IMR-90 (cell line): ENCODE measurements at regions not wholly inside any gene's neighbourhood (a gene's known extent, or its start where the extent isn't known, plus 50 kb on each side); places are given as distances from the start of the nearest gene placed in this dataset.

Experiments used
- ATAC-seq: fragments of 200-7000 bp; cut with Tn5 transposase; 2 replicates; pipeline ENCODE4 v1.9.1; 2020; ENCODE audit warnings: low read depth, mild to moderate bottlenecking, moderate library complexity
- BruUV-seq: library from RNA; stranded (reverse); fragments of 400-500 nt; replicated peaks from 2 replicates; lab custom pipeline; 2021; lab: Mats Ljungman, UMichigan
- CTCF ChIA-PET: fragments of 300-600 bp; formaldehyde crosslinking; extraction: SDS; loops from one replicate; lab custom pipeline; 2021; ENCODE audit warnings: antibody characterized with exemption; lab: Yijun Ruan, JAX
- POLR2A ChIA-PET: fragments of 300-600 bp; sonication (Branson Sonifier 250); formaldehyde crosslinking; loops from one replicate; lab custom pipeline; 2022; ENCODE audit warnings: antibody characterized with exemption; ENCODE audit not compliant: unreplicated experiment; lab: Charles Lee
- DNase-seq: peaks from one replicate; pipeline ENCODE4 v3.0.0; 2013
- H2AFZ ChIP-seq: replicated peaks from 2 replicates; pipeline ENCODE3; 2013; ENCODE audit warnings: low read length, mild to moderate bottlenecking; ENCODE audit not compliant: poor library complexity
- H2AK5ac ChIP-seq: 2 replicates; pipeline ENCODE4 v1.6.1; 2013; ENCODE audit warnings: low read depth, low read length, inconsistent platforms
- H2AK9ac ChIP-seq: replicated peaks from 2 replicates; pipeline ENCODE3; 2013; ENCODE audit warnings: mild to moderate bottlenecking, low read depth, low read length, moderate library complexity; ENCODE audit not compliant: poor library complexity
- H2BK120ac ChIP-seq: 2 replicates; pipeline ENCODE4 v1.6.1; 2013; ENCODE audit warnings: low read depth, low read length, inconsistent platforms
- H2BK15ac ChIP-seq: 3 replicates; pipeline ENCODE4 v1.6.1; 2013; ENCODE audit warnings: low read depth, low read length, inconsistent platforms
- H2BK20ac ChIP-seq: 2 replicates; pipeline ENCODE4 v1.6.1; 2013; ENCODE audit warnings: low read depth, mild to moderate bottlenecking, inconsistent platforms, low read length, moderate library complexity
- H2BK5ac ChIP-seq: 2 replicates; pipeline ENCODE4 v1.6.1; 2013; ENCODE audit warnings: mild to moderate bottlenecking, low read depth, low read length, inconsistent platforms; ENCODE audit not compliant: poor library complexity, severe bottlenecking
- H3K14ac ChIP-seq: replicated peaks from 2 replicates; pipeline ENCODE4 v1.6.1; 2013; ENCODE audit warnings: low read depth, low read length, inconsistent platforms
- H3K18ac ChIP-seq: 2 replicates; pipeline ENCODE4 v1.6.1; 2013; ENCODE audit warnings: low read depth, low read length, control low read depth
- H3K23ac ChIP-seq: 2 replicates; pipeline ENCODE4 v1.6.1; 2013; ENCODE audit warnings: low read depth, low read length, inconsistent platforms
- H3K27ac ChIP-seq: 2 replicates; pipeline ENCODE4 v1.5.1; 2013; ENCODE audit warnings: mild to moderate bottlenecking, control low read depth, low read length; ENCODE audit not compliant: insufficient read depth
- H3K27me3 ChIP-seq: 2 replicates; pipeline ENCODE4 v1.6.1; 2013; ENCODE audit warnings: low read length; ENCODE audit not compliant: control insufficient read depth, insufficient read depth
- H3K36me3 ChIP-seq: 2 replicates; pipeline ENCODE4 v1.6.1; 2013; ENCODE audit warnings: low read length, mixed read lengths; ENCODE audit not compliant: control insufficient read depth, insufficient read depth
- H3K4ac ChIP-seq: 2 replicates; pipeline ENCODE4 v1.6.1; 2013; ENCODE audit warnings: low read depth, low read length, inconsistent platforms
- H3K4me1 ChIP-seq: 2 replicates; pipeline ENCODE4 v1.6.1; 2013; ENCODE audit warnings: low read length, mixed read lengths; ENCODE audit not compliant: control insufficient read depth, insufficient read depth
- H3K4me2 ChIP-seq: 2 replicates; pipeline ENCODE4 v1.6.1; 2013; ENCODE audit warnings: low read depth, mild to moderate bottlenecking, control low read depth, low read length, moderate library complexity
- H3K4me3 ChIP-seq: 2 replicates; pipeline ENCODE4 v1.5.1; 2013; ENCODE audit warnings: low read depth, mild to moderate bottlenecking, control low read depth, low read length, moderate library complexity; ENCODE audit not compliant: insufficient read depth
- H3K56ac ChIP-seq: 2 replicates; pipeline ENCODE4 v1.6.1; 2013; ENCODE audit warnings: low read length, inconsistent platforms; ENCODE audit not compliant: insufficient read depth; ENCODE audit errors: extremely low read depth
- H3K79me1 ChIP-seq, 2 experiments: 2 replicates each; pipeline ENCODE4 v1.6.1; 2013; ENCODE audit warnings: low read length in 2 of 2, inconsistent platforms in 1 of 2, low read depth in 1 of 2
- H3K9ac ChIP-seq: 2 replicates; pipeline ENCODE4 v1.6.1; 2013; ENCODE audit warnings: low read depth, low read length, control low read depth
- H3K9me1 ChIP-seq: 2 replicates; pipeline ENCODE4 v1.6.1; 2013; ENCODE audit warnings: low read length, inconsistent platforms; ENCODE audit not compliant: insufficient read depth
- H3K9me3 ChIP-seq: 2 replicates; pipeline ENCODE4 v1.6.1; 2013; ENCODE audit warnings: low read length; ENCODE audit not compliant: control insufficient read depth, insufficient read depth
- H4K20me1 ChIP-seq: 2 replicates; pipeline ENCODE4 v1.6.1; 2013; ENCODE audit warnings: low read length, inconsistent platforms; ENCODE audit not compliant: insufficient read depth
- H4K5ac ChIP-seq: 2 replicates; pipeline ENCODE4 v1.6.1; 2013; ENCODE audit warnings: mild to moderate bottlenecking, low read depth, low read length, control low read depth
- H4K8ac ChIP-seq, 2 experiments: 2 replicates each; pipeline ENCODE4 v1.6.1; 2013; ENCODE audit warnings: low read depth in 2 of 2, low read length in 2 of 2, control low read depth in 1 of 2, inconsistent platforms in 1 of 2
- H4K91ac ChIP-seq: 2 replicates; pipeline ENCODE4 v1.6.1; 2013; ENCODE audit warnings: low read depth, low read length, inconsistent platforms; ENCODE audit not compliant: insufficient read depth
- BHLHE40 ChIP-seq: fragments of 150-350 bp; IDR thresholded peaks from 2 replicates; pipeline ENCODE4 v1.6.1; 2016; ENCODE audit warnings: mild to moderate bottlenecking, low read depth, low read length
- CHD1 ChIP-seq: IDR thresholded peaks from 2 replicates; pipeline ENCODE4 v1.6.1; 2012; ENCODE audit warnings: low read depth, low read length, improper control_type of control experiment
- MAFK ChIP-seq: IDR thresholded peaks from 2 replicates; pipeline ENCODE4 v1.6.1; 2012; ENCODE audit warnings: low read depth, low read length, improper control_type of control experiment
- MXI1 ChIP-seq: IDR thresholded peaks from 2 replicates; pipeline ENCODE4 v1.6.1; 2012; ENCODE audit warnings: low read depth, mild to moderate bottlenecking, low read length, moderate library complexity, borderline replicate concordance
- RAD21 ChIP-seq: IDR thresholded peaks from 2 replicates; pipeline ENCODE4 v1.6.1; 2012; ENCODE audit warnings: low read length, improper control_type of control experiment
- RCOR1 ChIP-seq: IDR thresholded peaks from 2 replicates; pipeline ENCODE4 v1.6.1; 2012; ENCODE audit warnings: mild to moderate bottlenecking, low read length, improper control_type of control experiment; ENCODE audit not compliant: insufficient replicate concordance
- RFX5 ChIP-seq: IDR thresholded peaks from 2 replicates; pipeline ENCODE4 v1.8.0; 2012; ENCODE audit warnings: low read depth, mild to moderate bottlenecking, low read length, moderate library complexity
- SMC3 ChIP-seq: fragments of 150-350 bp; IDR thresholded peaks from 2 replicates; pipeline ENCODE4 v1.6.1; 2016; ENCODE audit warnings: low read depth, mild to moderate bottlenecking, antibody characterized with exemption, low read length, moderate library complexity
- WGBS, 2 experiments: methylation state at CpG; one replicate each; pipeline versions ENCODE4 v1.1.5 to v1.1.7; 2013; ENCODE audit warnings: missing lambda C conversion rate in 2 of 2; ENCODE audit not compliant: insufficient read length in 1 of 2; ENCODE audit errors: extremely low coverage in 2 of 2; 5-methylcytosine and 5-hydroxymethylcytosine counted together
- dilution Hi-C: fragments of 300-500 bp; cut with HindIII; formaldehyde crosslinking; loops from one replicate; pipeline ENCODE4 v1.14.3; 2018; ENCODE audit warnings: low sequenced_read_pairs; ENCODE audit not compliant: unreplicated experiment
- in situ Hi-C: fragments of 300-500 bp; cut with MboI; formaldehyde crosslinking; loops from 3 replicates; pipeline ENCODE4 v1.14.3; 2019; ENCODE audit warnings: low sequenced_read_pairs, inconsistent platforms, mixed read lengths
- intact Hi-C: fragments of 100-400 bp; cut with micrococcal nuclease; formaldehyde crosslinking; loops from 2 replicates; pipeline ENCODE4 v1.10.0; 2022
- TF ChIP-seq, protein P1 (sequence below): conservative IDR thresholded peaks from 2 replicates; pipeline ENCODE4 v1.5.1; 2012; ENCODE audit warnings: mild to moderate bottlenecking, low read depth, low read length, improper control_type of control experiment

DNA sequence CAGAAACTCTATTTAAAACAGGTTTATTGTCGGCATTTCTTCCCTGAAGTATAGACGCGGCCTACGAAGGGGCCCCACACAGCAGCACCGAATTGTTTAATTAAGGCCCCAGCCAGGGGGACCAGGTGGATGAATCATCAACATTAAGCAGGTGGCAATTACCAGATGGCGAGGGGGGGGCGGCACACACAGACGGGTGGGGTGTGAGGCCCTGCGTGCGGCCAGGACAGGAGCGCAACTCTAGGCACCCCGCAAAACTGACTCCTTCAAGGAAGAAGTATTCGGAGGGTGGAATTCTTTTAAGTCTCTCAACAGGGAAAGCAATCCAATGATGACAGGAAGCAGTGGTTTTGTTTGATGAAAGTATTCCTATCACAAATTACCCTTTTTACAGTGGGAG lies 830.4 kb downstream of the GALR1 start:
- intact Hi-C loops (no loop called here), in situ Hi-C loops (no loop called here), dilution Hi-C loops (no loop called here)
- Histone ChIP-seq H3K9me1 (no peaks in the 10 kb centered on the region), H3K36me3 (no peaks in the 10 kb centered on the region), H4K8ac (no peak overlapping the region), H3K4me3 (no peak overlapping the region), H2BK20ac (no peak overlapping the region), H3K4me2 (no peak overlapping the region), H3K27ac (no peak overlapping the region), H2BK120ac (no peak overlapping the region), H2AK5ac (no peak overlapping the region), H3K27me3 (no peaks in the 10 kb centered on the region), H3K4ac (no peak overlapping the region), H3K4me1 (no peaks in the 10 kb centered on the region), H4K5ac (no peak overlapping the region), H2AK9ac (no peak overlapping the region), H3K79me1 (no peaks in the 10 kb centered on the region), H3K18ac (no peak overlapping the region), H2BK15ac (no peak overlapping the region), H2AFZ (no peak overlapping the region), H2BK5ac (no peak overlapping the region), H3K56ac (no peak overlapping the region), H4K91ac (no peak overlapping the region), H3K14ac (no peak overlapping the region), H3K23ac (no peak overlapping the region), H4K20me1 (no peaks in the 10 kb centered on the region), H3K9ac (no peak overlapping the region), H3K9me3 (peaks cover 41% of the 10 kb centered on the region)
- TF ChIP-seq MAFK (no peak), BHLHE40 (no peak), RCOR1 (no peak), SMC3 (no peak), RFX5 (no peak), MXI1 (no peak), CHD1 (no peak), RAD21 (no peak)
- TF ChIP-seq, protein P1, sequence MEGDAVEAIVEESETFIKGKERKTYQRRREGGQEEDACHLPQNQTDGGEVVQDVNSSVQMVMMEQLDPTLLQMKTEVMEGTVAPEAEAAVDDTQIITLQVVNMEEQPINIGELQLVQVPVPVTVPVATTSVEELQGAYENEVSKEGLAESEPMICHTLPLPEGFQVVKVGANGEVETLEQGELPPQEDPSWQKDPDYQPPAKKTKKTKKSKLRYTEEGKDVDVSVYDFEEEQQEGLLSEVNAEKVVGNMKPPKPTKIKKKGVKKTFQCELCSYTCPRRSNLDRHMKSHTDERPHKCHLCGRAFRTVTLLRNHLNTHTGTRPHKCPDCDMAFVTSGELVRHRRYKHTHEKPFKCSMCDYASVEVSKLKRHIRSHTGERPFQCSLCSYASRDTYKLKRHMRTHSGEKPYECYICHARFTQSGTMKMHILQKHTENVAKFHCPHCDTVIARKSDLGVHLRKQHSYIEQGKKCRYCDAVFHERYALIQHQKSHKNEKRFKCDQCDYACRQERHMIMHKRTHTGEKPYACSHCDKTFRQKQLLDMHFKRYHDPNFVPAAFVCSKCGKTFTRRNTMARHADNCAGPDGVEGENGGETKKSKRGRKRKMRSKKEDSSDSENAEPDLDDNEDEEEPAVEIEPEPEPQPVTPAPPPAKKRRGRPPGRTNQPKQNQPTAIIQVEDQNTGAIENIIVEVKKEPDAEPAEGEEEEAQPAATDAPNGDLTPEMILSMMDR, result no peak
- POLR2A ChIA-PET, result no interaction called here
- no TSS peak for BruUV-seq
- WGBS, 2 experiments, result 82% methylated on average over 6 of the region's 13 CpGs; no CpG with 5 or more reads in 1 of the 2 experiments
- ATAC-seq, result no peak
- CTCF ChIA-PET, result no interaction called here
- no peak for DNase-seq
